ENCODE measurements at regions not wholly inside any gene's neighbourhood (a gene's known extent, or its start where the extent isn't known, plus 50 kb on each side); places are given as distances from the start of the nearest gene placed in this dataset.

DNA sequence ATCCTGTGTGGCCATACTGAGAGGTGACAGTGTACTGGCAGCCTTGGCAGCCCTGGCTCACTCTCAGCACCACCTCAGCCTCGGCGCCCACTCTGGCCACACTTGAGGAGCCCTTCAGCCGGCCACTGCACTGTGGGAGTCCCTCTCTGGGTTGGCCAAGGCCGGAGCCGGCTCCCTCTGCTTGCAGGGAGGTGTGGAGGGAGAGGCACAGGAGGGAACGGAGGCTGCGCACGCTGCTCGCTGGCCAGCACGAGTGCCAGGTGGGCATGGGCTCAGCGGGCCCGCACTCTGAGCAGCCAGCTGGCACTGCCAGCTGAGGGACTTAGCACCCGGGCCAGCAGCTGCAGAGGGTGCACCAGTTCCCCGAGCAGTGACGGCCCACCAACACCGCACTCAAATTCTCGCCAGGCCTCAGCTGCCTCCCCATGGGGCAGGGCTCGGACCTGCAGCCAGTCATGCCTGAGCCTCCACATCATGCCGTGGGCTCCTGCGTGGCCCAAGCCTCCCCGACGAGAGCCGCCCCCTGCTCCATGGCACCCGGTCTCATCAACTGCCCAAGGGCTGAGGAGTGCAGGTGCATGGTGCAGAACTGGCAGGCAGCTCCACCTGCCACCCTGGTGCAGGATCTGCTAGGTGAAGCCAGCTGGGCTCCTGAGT lies 184.4 kb upstream of the TOX3 start (continued):
- TF ChIP-seq DZIP1 (CRISPR knock-in tag; IDR thresholded peaks at IDR 0.05) = no peak

- ChIA-PET POLR2A (no interaction called here), CTCF (ENCODE audit: low intra/inter-chr PET ratio, low total read pairs) (no interaction called here)
- intact Hi-C loops (cut with micrococcal nuclease; ENCODE audit: unreplicated experiment) (no loop called here), in situ Hi-C loops (cut with HindIII; ENCODE audit: extremely low pct_ligation_motif_present, low pct_unique_long_range_greater_than_20kb) (no loop called here)
- no peaks in the 10 kb centered on the region for H3K9me3 ChIP-seq (ENCODE audit: low read length)
- H3K79me2 ChIP-seq (ENCODE audit: insufficient read depth, low read length) = no peaks in the 10 kb centered on the region
- ATAC-seq (no peak), FAIRE-seq (no peak), DNase-seq (ENCODE audit: low spot score) (no peak)
- no peaks in the 10 kb centered on the region for H3K36me3 ChIP-seq (replicated peaks in 1 of 2; ENCODE audit: control insufficient read depth in 1 of 2, insufficient read depth in 2 of 2, low read length in 2 of 2)
- WGBS (ENCODE audit: low lambda C conversion rate) = 35% methylated on average over 7 of the region's 7 CpGs
- no peak for TF ChIP-seq REL (CRISPR knock-in tag; conservative IDR thresholded peaks at IDR 0.05)
- no peak for TF ChIP-seq MIER2 (CRISPR knock-in tag; IDR thresholded peaks at IDR 0.05)
- TF ChIP-seq ZNF549 (CRISPR knock-in tag; IDR thresholded peaks at IDR 0.05) = no peak
- TF ChIP-seq SCMH1 (CRISPR knock-in tag; IDR thresholded peaks at IDR 0.05; ENCODE audit: borderline replicate concordance) = no peak
- no peak for TF ChIP-seq ZBED4 (CRISPR knock-in tag; IDR thresholded peaks at IDR 0.05; ENCODE audit: borderline replicate concordance)
- TF ChIP-seq RCOR2 (CRISPR knock-in tag; IDR thresholded peaks at IDR 0.05) = no peak
- TF ChIP-seq PRMT3 (CRISPR knock-in tag; IDR thresholded peaks at IDR 0.05; ENCODE audit: borderline replicate concordance, low read depth) = no peak
- TF ChIP-seq NR1H2 (CRISPR knock-in tag; IDR thresholded peaks at IDR 0.05; ENCODE audit: borderline replicate concordance, low read depth) = no peak
- TF ChIP-seq SNAPC2 (CRISPR knock-in tag; IDR thresholded peaks at IDR 0.05) = no peak
- no TSS peak for BruUV-seq (replicated peaks)
- no peak overlapping the region for H3K4me3 ChIP-seq (replicated peaks in 1 of 3; ENCODE audit: insufficient read depth in 1 of 3, low read depth in 2 of 3, low read length in 3 of 3)
- H3K4me1 ChIP-seq (ENCODE audit: insufficient read depth, low read length) = no peaks in the 10 kb centered on the region
- H3K4me2 ChIP-seq (ENCODE audit: low read depth, low read length) = no peak overlapping the region
- H3K27me3 ChIP-seq (ENCODE audit: control insufficient read depth in 1 of 2, insufficient read depth in 2 of 2, low read length in 2 of 2) = 0 out of 5 replicates have a peak, but pooled peaks cover 0 to 3% of the 10 kb centered on the region in 2 experiments
- H2AFZ ChIP-seq (ENCODE audit: low read length) = no peak overlapping the region
- no peak overlapping the region for H3K27ac ChIP-seq (ENCODE audit: extremely low read length, insufficient read depth, low read length)
- H4K20me1 ChIP-seq (ENCODE audit: insufficient read depth, low read length) = no peaks in the 10 kb centered on the region
- no peak overlapping the region for H3K9ac ChIP-seq (ENCODE audit: insufficient read depth, low read depth, low read length)
Observed at GRCh38 chr16:52729731-52730130, 182.8 kb upstream of the TOX3 start.
